ENCODE measurements at regions not wholly inside any gene's neighbourhood (a gene's known extent, or its start where the extent isn't known, plus 50 kb on each side); places are given as distances from the start of the nearest gene placed in this dataset.

DNA sequence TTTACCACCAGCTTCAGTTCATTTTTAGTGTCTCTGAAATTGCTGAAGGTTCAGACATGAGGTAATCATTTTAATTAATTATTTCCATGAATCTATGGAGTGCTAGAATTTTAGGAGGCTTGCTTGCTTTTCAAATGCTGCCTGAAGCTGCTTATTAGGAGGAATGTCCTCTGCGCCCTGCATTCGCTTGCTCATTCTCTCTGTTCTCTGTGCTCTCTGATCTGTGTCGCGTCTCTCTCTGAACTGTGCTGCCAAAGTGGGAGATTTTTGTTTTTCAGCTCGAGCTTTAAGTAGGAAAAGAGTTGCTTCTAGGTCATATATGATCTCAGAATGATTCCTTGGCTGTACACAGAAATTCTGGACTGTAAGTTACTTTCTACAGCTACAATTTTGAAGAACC lies 101.7 kb upstream of the PRR16 start:
- DNase-seq = no peak

DNA sequence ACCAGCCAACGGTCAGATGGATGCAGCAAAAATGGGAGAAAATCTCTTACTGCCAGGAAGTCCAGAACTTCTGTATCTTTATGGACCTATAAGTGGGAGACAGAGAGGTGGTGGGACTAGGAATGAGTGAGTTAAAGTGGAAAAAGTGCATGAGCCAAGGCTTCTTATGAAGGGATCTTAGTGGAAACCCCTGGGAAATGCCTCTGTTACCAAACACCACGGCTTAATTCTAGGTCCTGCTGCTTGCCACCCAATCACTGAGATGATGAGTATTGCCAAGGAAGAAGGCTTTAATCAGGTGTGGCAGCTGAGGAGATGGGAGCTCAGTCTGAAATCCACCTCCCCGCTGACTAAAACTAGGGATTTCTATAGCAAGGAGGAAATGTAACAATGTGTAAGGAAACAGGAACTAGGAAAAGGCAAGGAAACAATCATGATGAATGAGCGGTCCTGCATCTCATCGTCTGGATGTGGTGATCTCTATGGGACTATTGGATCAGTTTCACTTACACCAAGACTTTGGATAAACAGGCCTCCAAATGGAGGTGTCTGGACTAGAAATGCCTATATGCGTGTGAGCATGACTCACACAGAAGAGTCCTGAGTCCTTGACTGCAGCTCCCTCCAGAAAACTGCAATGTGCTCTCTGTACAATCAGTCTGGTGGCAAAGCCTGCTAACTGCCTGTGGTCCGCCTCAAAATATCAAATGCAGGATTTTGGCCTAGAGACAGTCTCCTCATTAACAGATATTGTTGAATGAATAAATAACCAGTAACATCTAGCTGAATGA lies 98.2 kb upstream of the PRR16 start:
- no peak for DNase-seq

DNA sequence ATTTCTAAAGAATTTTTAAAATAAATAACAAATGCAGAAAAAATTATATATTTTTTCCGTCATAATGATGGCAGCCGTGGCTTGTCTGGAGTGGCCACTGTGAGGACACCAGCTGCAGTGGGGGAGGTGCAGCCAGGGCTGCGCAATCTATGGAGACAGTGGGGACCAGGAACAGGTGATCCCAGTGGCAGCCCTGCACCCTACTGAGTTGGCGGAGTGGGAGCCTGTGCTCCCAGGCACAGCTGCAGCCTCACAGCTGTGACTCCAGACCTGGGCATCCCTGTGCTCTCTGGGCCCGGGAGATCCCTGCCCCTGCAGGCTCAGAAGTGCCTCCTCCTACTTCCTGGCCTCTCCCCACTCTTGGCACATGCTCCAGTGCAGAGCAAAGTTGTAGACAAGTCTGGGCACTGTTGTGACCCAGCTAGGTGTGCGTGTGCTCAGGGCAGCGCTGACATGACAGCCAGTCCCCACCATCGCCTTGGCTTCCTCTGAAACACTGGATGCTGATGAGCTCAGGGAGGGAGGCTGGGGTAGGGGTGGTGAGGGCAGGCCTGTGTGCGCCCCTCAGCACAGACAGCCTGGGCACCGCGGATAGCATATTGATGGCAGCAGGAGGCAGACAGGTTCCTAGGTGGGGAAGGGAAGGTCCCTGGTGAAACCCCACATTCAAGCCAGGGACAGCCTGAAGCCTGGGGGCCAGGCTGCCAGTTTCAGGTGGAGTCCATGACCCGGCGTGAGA lies 96.0 kb upstream of the PRR16 start:
- DNase-seq = no peak

DNA sequence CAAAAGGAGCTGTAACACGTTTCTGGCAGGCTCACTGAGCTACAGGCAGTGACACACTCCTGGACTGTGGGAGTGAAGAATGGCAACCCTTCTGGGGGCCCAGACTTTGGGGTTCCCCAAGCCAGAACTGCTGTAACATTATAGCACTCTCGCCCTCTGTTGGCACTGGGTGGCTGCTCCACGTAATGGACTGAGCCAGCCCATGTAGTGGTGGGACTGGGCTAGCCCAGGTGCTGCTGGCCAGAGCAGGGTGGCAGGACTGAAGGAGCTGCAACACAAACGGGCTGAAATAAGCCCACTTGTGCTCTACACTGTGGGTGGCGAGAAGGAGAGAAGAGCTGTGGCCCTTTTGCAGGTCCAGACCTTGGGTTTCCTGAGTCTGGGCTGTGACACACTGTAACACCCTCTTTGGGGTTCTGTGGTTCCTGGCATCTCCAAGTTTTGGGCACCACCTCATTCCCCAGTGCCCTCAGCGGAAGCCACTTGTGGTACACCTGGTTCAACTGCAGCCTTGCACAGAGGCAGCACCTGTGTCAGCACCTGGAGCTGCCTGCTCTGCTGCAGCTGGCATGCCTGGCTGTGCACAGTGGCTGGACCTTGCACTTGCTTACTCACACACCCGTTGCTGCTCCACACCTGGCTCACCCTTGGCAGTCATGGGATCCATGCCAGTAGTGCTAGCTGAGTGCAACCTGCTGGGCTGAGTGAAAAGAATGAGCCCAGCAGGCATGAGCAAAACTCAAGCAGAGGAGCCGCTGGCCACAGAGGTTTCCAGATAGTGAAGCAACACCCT lies 95.0 kb upstream of the PRR16 start:
- no peak for DNase-seq

DNA sequence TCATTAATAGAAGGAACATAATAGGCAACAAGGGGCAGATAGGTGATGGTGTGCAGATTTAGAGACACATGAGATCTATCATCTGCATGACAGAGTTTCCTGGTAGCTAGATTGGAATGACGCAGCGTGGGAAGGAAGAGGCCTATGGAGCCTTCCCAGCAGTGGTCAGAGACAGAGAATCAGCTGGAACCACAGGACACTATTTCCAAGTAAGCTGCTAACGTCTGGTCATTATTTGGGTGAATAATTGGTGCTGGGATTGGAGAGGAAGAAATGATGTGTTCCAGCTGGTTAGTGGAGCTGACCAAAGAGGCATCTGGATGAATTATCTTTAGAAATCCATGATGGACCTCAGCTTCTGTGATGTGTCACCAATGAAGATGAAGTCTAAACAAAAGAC lies 91.2 kb upstream of the PRR16 start:
- no peak for DNase-seq

GRCh38 chr5:120375248-120375647 lies 88.9 kb upstream of the PRR16 start:
- DNase-seq = no peak

- no peak for DNase-seq
These were observed 83.5 kb upstream of the PRR16 start for GRCh38 chr5:120380644-120381043.

GRCh38 chr5:120382833-120383232 lies 81.3 kb upstream of the PRR16 start:
- DNase-seq = no peak

DNA sequence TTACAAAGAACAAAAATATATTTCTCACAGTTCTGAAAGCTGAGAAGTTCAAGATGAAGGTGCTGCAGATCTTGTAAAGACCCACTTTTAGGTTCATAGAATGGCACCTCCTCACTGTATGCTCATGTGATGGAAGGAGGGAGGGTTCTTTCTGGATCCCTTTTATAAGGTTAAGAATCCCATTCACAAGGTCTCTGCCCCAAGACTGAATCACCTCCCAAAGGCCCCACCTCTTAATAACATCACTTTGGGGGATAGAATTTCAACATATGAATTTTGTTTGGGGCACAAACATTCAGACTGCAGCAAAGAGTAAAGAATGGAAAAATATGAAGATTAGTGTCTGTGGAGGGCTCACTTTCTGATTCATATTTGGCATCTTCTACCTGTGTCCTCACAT lies 77.1 kb upstream of the PRR16 start:
- DNase-seq = no peak

DNA sequence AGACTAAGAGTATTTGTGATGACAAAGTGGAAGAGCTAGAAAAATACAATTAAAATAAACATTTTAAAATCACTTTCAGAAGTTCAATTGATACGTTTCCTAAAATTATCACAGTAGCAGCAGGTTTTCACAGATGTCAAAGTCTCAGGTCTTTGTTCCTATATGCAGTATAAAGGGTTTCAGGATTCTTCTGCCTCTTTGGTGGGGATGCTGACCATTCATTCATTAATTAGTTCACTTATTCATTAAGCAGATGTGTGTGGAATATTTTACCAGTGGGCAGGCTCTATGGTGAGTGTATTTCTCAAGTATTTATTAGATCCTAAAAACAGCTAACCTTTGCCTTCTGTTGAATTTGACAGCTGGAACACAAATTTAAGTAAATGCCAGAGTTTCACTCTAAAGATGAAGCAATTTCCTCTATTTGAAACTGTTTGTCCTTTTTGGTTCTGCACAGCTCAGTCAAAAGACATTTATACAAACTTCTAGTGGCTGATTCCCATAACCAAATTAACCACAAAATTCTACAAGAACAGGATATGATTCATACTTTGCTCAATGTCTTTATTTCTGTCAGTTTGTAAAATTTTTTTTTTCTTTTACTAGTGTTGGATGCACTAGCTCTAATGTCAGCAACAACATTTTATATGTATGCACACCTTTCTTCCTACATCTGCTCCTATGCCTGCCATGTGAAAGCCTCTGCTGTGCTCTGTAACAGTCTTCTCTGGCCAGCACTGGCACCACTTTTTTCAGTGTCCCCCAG lies 75.9 kb upstream of the PRR16 start:
- no peak for DNase-seq

GRCh38 chr5:120394259-120394658 lies 69.8 kb upstream of the PRR16 start:
- DNase-seq = no peak

DNA sequence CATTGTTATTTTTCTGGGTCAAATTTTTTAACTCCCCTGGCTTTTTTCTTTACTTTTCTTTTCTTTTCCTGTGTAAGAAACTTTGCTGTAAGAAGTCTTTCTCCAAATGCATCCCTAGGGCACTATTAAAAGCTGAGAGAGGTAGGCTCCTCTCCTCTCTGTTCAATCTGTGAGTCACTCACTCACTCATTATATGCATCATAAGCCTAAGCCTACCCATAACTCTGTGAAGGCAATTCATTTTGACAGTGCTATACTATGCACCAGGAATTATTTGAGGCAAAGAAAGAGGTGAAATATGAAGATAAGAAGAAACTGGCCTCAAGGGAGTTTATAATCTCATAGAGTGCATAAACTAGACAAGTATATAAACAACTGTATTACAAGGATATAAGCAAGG lies 67.9 kb upstream of the PRR16 start:
- no peak for DNase-seq

- DNase-seq = no peak
These were observed 63.7 kb upstream of the PRR16 start for GRCh38 chr5:120400356-120400755.

DNA sequence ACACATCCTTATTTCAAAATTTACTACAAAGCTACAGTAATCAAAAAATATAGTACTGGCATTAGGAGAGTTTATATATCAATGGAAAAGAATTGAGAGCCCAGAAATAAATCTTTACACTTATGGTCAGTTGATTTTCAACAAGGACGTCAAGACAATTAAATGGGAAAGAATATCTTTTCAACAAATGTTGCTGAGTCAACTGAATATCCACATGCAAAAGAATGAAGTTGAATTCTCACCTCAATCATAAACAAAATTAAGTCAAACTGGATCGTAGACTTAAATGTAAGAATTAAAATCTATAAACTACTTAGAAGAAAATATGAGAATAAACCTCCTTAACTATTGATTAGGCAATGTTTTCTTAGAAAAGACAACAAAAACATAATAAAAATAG lies 61.5 kb upstream of the PRR16 start:
- no peak for DNase-seq

DNA sequence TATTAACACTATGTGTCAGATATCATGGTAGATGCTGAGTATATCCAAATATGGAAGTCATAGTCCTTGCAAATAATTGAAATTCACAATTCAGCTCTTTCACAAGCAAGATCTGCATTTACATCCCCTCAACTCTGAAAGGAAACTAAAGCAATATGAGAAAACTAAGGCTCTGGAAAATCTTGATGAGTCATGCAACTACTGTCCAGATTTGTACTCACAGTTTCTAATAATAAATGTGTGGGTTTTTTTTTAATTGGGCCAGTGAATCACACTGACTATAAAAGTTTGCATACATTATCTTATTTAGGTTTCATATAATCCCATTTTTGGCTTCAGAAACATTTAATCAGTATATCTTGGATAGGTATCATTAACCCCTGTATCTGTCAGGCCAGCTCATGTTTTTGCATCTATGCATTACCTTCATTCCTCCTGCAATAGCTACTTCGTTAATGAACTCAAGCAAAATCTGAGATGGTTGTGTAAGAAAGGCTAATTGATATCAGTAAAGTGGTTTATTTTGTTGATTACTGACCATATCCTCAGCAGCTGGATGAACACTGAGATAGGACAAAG lies 58.7 kb upstream of the PRR16 start:
- no peak for DNase-seq

GRCh38 chr5:120405923-120406322 lies 58.2 kb upstream of the PRR16 start:
- DNase-seq = no peak

DNA sequence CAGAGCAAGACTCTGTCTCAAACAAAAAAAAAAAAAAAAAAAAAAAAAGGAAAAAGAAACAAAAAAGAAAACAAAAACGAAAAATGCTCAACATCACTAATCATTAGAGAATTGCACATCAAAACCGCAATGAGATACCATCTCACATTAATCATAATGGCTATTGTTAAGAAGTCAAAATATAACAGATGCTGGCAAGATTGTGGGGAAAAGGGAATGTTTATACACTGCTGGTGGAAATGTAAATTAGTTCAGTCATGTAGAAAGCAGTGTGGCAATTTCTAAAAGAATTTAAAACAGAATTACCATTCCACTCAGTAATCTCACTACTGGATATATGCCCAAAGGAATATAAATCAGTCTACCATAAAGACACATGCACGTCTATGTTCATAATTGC lies 50.4 kb upstream of the PRR16 start:
- DNase-seq = no peak
